Keratinocyte (primary cell): ENCODE measurements at regions not wholly inside any gene's neighbourhood (a gene's known extent, or its start where the extent isn't known, plus 50 kb on each side); places are given as distances from the start of the nearest gene placed in this dataset.

Experiments used
- DNase-seq: peaks from one replicate; pipeline ENCODE4 v3.0.0-alpha.2; 2011; ENCODE audit warnings: low read depth, missing footprints, low spot score
- FAIRE-seq: peaks from 2 replicates; lab custom pipeline; 2011; peaks lifted over from hg19 to GRCh38; lab: Jason Lieb, UNC
- H2AFZ ChIP-seq: 2 replicates; pipeline ENCODE4 v1.6.0; 2012; ENCODE audit warnings: low read length, control low read depth, inconsistent platforms; ENCODE audit not compliant: control insufficient read depth
- H3K27ac ChIP-seq: 2 replicates; pipeline ENCODE4 v1.5.1; 2011; ENCODE audit warnings: low read length; ENCODE audit not compliant: control insufficient read depth, insufficient read depth
- H3K27me3 ChIP-seq: 3 replicates; pipeline ENCODE4 v1.6.0; 2011; ENCODE audit warnings: low read length; ENCODE audit not compliant: control insufficient read depth, insufficient read depth; ENCODE audit errors: extremely low read depth
- H3K36me3 ChIP-seq, 2 experiments: 2 replicates in 1 of 2; 3 replicates in 1 of 2; pipeline ENCODE4 v1.5.1; 2011; ENCODE audit warnings: low read length in 2 of 2, mild to moderate bottlenecking in 1 of 2; ENCODE audit not compliant: control insufficient read depth in 2 of 2, insufficient read depth in 2 of 2; ENCODE audit errors: extremely low read depth in 1 of 2
- H3K4me1 ChIP-seq: 3 replicates; pipeline ENCODE4 v1.5.1; 2011; ENCODE audit warnings: low read length; ENCODE audit not compliant: control insufficient read depth, insufficient read depth; ENCODE audit errors: extremely low read depth
- H3K4me2 ChIP-seq: 3 replicates; pipeline ENCODE4 v1.6.0; 2011; ENCODE audit warnings: low read depth, low read length; ENCODE audit not compliant: control insufficient read depth, insufficient read depth; ENCODE audit errors: extremely low read depth
- H3K4me3 ChIP-seq, 3 experiments: fragments of 200-600 bp in 1 of 3; sonication (generic) in 1 of 3; 2 replicates in 2 of 3; 3 replicates in 1 of 3; pipeline ENCODE4 v1.5.1; 2011 to 2016; ENCODE audit warnings: low read length in 3 of 3, mild to moderate bottlenecking in 3 of 3, control low read depth in 2 of 3, inconsistent platforms in 1 of 3, low read depth in 1 of 3, mixed read lengths in 1 of 3, mixed run types in 1 of 3, moderate library complexity in 1 of 3; ENCODE audit not compliant: control insufficient read depth in 2 of 3, insufficient read depth in 2 of 3; ENCODE audit errors: extremely low read depth in 1 of 3
- H3K79me2 ChIP-seq: 2 replicates; pipeline ENCODE4 v1.6.0; 2012; ENCODE audit warnings: low read length; ENCODE audit not compliant: control insufficient read depth, insufficient read depth
- H3K9ac ChIP-seq: 3 replicates; pipeline ENCODE4 v1.6.0; 2011; ENCODE audit warnings: low read length; ENCODE audit not compliant: control insufficient read depth, insufficient read depth; ENCODE audit errors: extremely low read depth
- H3K9me1 ChIP-seq: 3 replicates; pipeline ENCODE4 v1.6.0; 2011; ENCODE audit warnings: low read length; ENCODE audit not compliant: control insufficient read depth, insufficient read depth; ENCODE audit errors: extremely low read depth
- H3K9me3 ChIP-seq: 2 replicates; pipeline ENCODE4 v1.5.1; 2012; ENCODE audit warnings: low read depth, low read length; ENCODE audit not compliant: control insufficient read depth
- H4K20me1 ChIP-seq: 3 replicates; pipeline ENCODE4 v1.6.0; 2011; ENCODE audit warnings: low read length; ENCODE audit not compliant: control insufficient read depth, insufficient read depth; ENCODE audit errors: extremely low read depth
- CTCF ChIP-seq, 3 experiments: IDR thresholded peaks in 1 of 3; conservative IDR thresholded peaks in 1 of 3; optimal IDR thresholded peaks in 1 of 3; 2 replicates in 2 of 3; 3 replicates in 1 of 3; pipeline versions ENCODE3 to v1.5.1; 2011; ENCODE audit warnings: low read length in 3 of 3, mild to moderate bottlenecking in 3 of 3, moderate library complexity in 2 of 3, control low read depth in 1 of 3, inconsistent platforms in 1 of 3; ENCODE audit not compliant: insufficient read depth in 2 of 3; ENCODE audit errors: extremely low read depth in 1 of 3
- EZH2 ChIP-seq: IDR thresholded peaks from one replicate; pipeline ENCODE4 v1.6.1; 2012; ENCODE audit warnings: inconsistent platforms, mild to moderate bottlenecking, low read length, moderate library complexity
- dilution Hi-C: fragments of 300-500 bp; cut with MboI; formaldehyde crosslinking; loops from one replicate; pipeline ENCODE4 v1.7.0; 2020; ENCODE audit warnings: low sequenced_read_pairs; ENCODE audit not compliant: extremely low pct_ligation_motif_present

DNA sequence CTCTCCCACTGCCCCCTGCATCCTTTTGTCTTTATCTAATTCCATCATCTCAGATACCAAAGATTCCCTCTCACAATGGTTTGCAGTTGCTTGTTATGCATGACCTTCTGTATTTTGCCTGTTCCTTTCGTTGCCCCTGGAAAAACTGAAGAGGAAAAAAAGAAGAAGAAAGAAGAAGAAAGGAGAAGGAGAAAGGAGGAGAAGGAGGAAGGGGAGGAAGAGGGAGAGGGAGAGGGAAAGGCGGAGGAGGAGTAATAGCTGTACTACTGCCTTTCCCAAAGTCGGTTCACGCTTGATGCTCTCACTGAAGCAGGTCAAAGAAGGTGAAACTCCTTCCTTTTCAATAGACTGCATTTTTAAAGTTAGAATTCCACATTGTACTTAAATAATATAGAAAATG lies 513.8 kb downstream of the PTPRC start:
- no peaks in the 10 kb centered on the region for H4K20me1 ChIP-seq
- H3K4me1 ChIP-seq = no peaks in the 10 kb centered on the region
- no peak overlapping the region for H2AFZ ChIP-seq
- H3K9me1 ChIP-seq = no peaks in the 10 kb centered on the region
- no peaks in the 10 kb centered on the region for H3K79me2 ChIP-seq
- no peak overlapping the region for H3K4me2 ChIP-seq
- no peak for FAIRE-seq
- no peak overlapping the region for H3K9ac ChIP-seq
- H3K27ac ChIP-seq = no peak overlapping the region
- TF ChIP-seq CTCF (optimal IDR thresholded peaks at IDR 0.05 in 1 of 3, IDR thresholded peaks at IDR 0.05 in 1 of 3, conservative IDR thresholded peaks at IDR 0.05 in 1 of 3; ENCODE audit: extremely low read depth in 1 of 3, insufficient read depth in 2 of 3, low read length in 3 of 3) (no peak), EZH2 (no peak)
- H3K36me3 ChIP-seq = no peaks in the 10 kb centered on the region
- DNase-seq = no peak
- no peaks in the 10 kb centered on the region for H3K9me3 ChIP-seq
- no peaks in the 10 kb centered on the region for H3K27me3 ChIP-seq
- H3K4me3 ChIP-seq = no peak overlapping the region
- dilution Hi-C loops = no loop called here

GRCh38 chr1:199155166-199156019 lies 516.6 kb downstream of the PTPRC start:
- H3K9ac ChIP-seq = no peak overlapping the region
- H3K4me3 ChIP-seq = no peak overlapping the region
- no peaks in the 10 kb centered on the region for H3K4me1 ChIP-seq
- no peak overlapping the region for H3K4me2 ChIP-seq
- H3K79me2 ChIP-seq = no peaks in the 10 kb centered on the region
- H3K9me3 ChIP-seq = no peaks in the 10 kb centered on the region
- TF ChIP-seq CTCF (optimal IDR thresholded peaks at IDR 0.05 in 1 of 3, IDR thresholded peaks at IDR 0.05 in 1 of 3, conservative IDR thresholded peaks at IDR 0.05 in 1 of 3; ENCODE audit: extremely low read depth in 1 of 3, insufficient read depth in 2 of 3, low read length in 3 of 3) = no peak
- no peak for TF ChIP-seq EZH2
- no peaks in the 10 kb centered on the region for H4K20me1 ChIP-seq
- H2AFZ ChIP-seq = no peak overlapping the region
- no peaks in the 10 kb centered on the region for H3K36me3 ChIP-seq
- FAIRE-seq = no peak
- H3K9me1 ChIP-seq = no peaks in the 10 kb centered on the region
- no peak for DNase-seq
- dilution Hi-C loops = no loop called here
- H3K27me3 ChIP-seq = no peaks in the 10 kb centered on the region
- no peak overlapping the region for H3K27ac ChIP-seq
